HCT116 (cell line): ENCODE measurements at regions not wholly inside any gene's neighbourhood (a gene's known extent, or its start where the extent isn't known, plus 50 kb on each side); places are given as distances from the start of the nearest gene placed in this dataset.

ENCODE experiments used
- ATAC-seq: fragments of 200-7000 bp; cut with Tn5 transposase; 2 replicates; pipeline ENCODE4 v1.9.1; 2020; ENCODE audit warnings: mild to moderate bottlenecking, moderate library complexity
- BruUV-seq: library from RNA; stranded (reverse); fragments of 400-500 nt; replicated peaks from 2 replicates; lab custom pipeline; 2021; lab: Mats Ljungman, UMichigan
- CTCF ChIA-PET: fragments of 300-600 bp; sonication (Branson Sonifier 250); formaldehyde crosslinking; loops from one replicate; lab custom pipeline; 2021; ENCODE audit warnings: antibody characterized with exemption; lab: Charles Lee
- POLR2A ChIA-PET: fragments of 300-600, 350-600 bp; sonication (Branson Sonifier 250); formaldehyde crosslinking; loops from one replicate; lab custom pipeline; 2021; ENCODE audit warnings: antibody characterized with exemption; lab: Charles Lee
- RAD21 ChIA-PET, 2 experiments: fragments of 300-600 bp; sonication (Branson Sonifier 250); formaldehyde crosslinking; loops; one replicate each; lab custom pipeline; 2023; ENCODE audit warnings: low total read pairs in 2 of 2; ENCODE audit not compliant: uncharacterized antibody in 2 of 2, unreplicated experiment in 2 of 2, low non-redundant PET in 1 of 2; lab: Charles Lee
- DNase-seq: peaks from one replicate; pipeline ENCODE4 v3.0.0-alpha.2; 2010; ENCODE audit warnings: low read depth, low spot score
- H2AFZ ChIP-seq: fragments of 200-600 bp; shearing (Covaris generic), sonication (generic); 2 replicates; pipeline ENCODE4 v1.6.1; 2017; ENCODE audit warnings: low read depth, mixed run types, mixed read lengths, antibody characterized with exemption, low read length; ENCODE audit not compliant: poor library complexity, severe bottlenecking
- H3K27ac ChIP-seq: 2 replicates; pipeline ENCODE4 v1.5.1; 2012; ENCODE audit warnings: low read depth, low read length
- H3K27me3 ChIP-seq: fragments of 200-600 bp; sonication (generic); 2 replicates; pipeline ENCODE4 v1.6.1; 2016; ENCODE audit warnings: mixed run types, low read length, mixed read lengths; ENCODE audit not compliant: insufficient read depth
- H3K36me3 ChIP-seq, 2 experiments: fragments of 200-500 bp in 1 of 2; fragments of 200-600 bp in 1 of 2; sonication (Bioruptor generic) in 1 of 2; sonication (generic) in 1 of 2; 2 replicates each; pipeline versions ENCODE4 v1.5.1 to v1.6.1; 2014 to 2016; ENCODE audit warnings: low read length in 2 of 2, inconsistent platforms in 1 of 2, mixed read lengths in 1 of 2, mixed run types in 1 of 2; ENCODE audit not compliant: insufficient read depth in 2 of 2, control insufficient read depth in 1 of 2
- H3K4me1 ChIP-seq, 2 experiments: fragments of 200-600 bp in 1 of 2; sonication (generic) in 1 of 2; 2 replicates each; pipeline versions ENCODE4 v1.5.1 to v1.6.1; 2012 to 2017; ENCODE audit warnings: low read length in 2 of 2, inconsistent platforms in 1 of 2, mild to moderate bottlenecking in 1 of 2, mixed read lengths in 1 of 2, mixed run types in 1 of 2, moderate library complexity in 1 of 2; ENCODE audit not compliant: insufficient read depth in 2 of 2, control insufficient read depth in 1 of 2
- H3K4me2 ChIP-seq: fragments of 200-600 bp; sonication (generic); 2 replicates; pipeline ENCODE4 v1.6.1; 2017; ENCODE audit warnings: mixed run types, low read length, mixed read lengths
- H3K4me3 ChIP-seq, 2 experiments: fragments of 200-600 bp in 1 of 2; sonication (generic) in 1 of 2; replicated peaks in 1 of 2; 2 replicates each; pipeline ENCODE4 v1.5.1; 2011 to 2016; ENCODE audit warnings: low read length in 2 of 2, control low read depth in 1 of 2, low read depth in 1 of 2, mild to moderate bottlenecking in 1 of 2, mixed read lengths in 1 of 2, mixed run types in 1 of 2
- H3K79me2 ChIP-seq: fragments of 200-600 bp; sonication (generic); 2 replicates; pipeline ENCODE4 v1.6.1; 2017; ENCODE audit warnings: mild to moderate bottlenecking, mixed run types, low read length, moderate library complexity, mixed read lengths; ENCODE audit not compliant: insufficient read depth
- H3K9ac ChIP-seq: fragments of 200-600 bp; sonication (generic); 2 replicates; pipeline ENCODE4 v1.6.1; 2016; ENCODE audit warnings: low read length, mixed read lengths
- H3K9me2 ChIP-seq: fragments of 200-600 bp; sonication (generic), shearing (Covaris generic); 2 replicates; pipeline ENCODE4 v1.6.1; 2017; ENCODE audit warnings: mixed run types, mild to moderate bottlenecking, moderate library complexity; ENCODE audit not compliant: insufficient read depth
- H3K9me3 ChIP-seq, 2 experiments: fragments of 200-500 bp in 1 of 2; fragments of 200-600 bp in 1 of 2; sonication (Bioruptor generic) in 1 of 2; sonication (generic) in 1 of 2; 2 replicates each; pipeline ENCODE4 v1.6.1; 2014 to 2017; ENCODE audit warnings: low read length in 2 of 2, mixed read lengths in 2 of 2, inconsistent platforms in 1 of 2, low read depth in 1 of 2, mild to moderate bottlenecking in 1 of 2, mixed run types in 1 of 2, moderate library complexity in 1 of 2; ENCODE audit not compliant: control insufficient read depth in 1 of 2, insufficient read depth in 1 of 2
- H4K20me1 ChIP-seq: fragments of 200-600 bp; sonication (generic), shearing (Covaris generic); 2 replicates; pipeline ENCODE4 v1.6.1; 2017; ENCODE audit warnings: mixed run types, mild to moderate bottlenecking, moderate library complexity; ENCODE audit not compliant: insufficient read depth
- ATF3 ChIP-seq: IDR thresholded peaks from 2 replicates; pipeline ENCODE4 v1.6.1; 2012
- CBX3 ChIP-seq: IDR thresholded peaks from 2 replicates; pipeline ENCODE4 v1.6.1; 2012; ENCODE audit warnings: low read depth
- CEBPB ChIP-seq: IDR thresholded peaks from 2 replicates; pipeline ENCODE4 v1.6.1; 2012; ENCODE audit warnings: low read depth
- CTCF ChIP-seq, 3 experiments: fragments of 200-600 bp in 1 of 3; sonication (generic) in 1 of 3; IDR thresholded peaks in 2 of 3; conservative IDR thresholded peaks in 1 of 3; 2 replicates each; pipeline ENCODE4 v1.5.1; 2012 to 2017; ENCODE audit warnings: low read depth in 2 of 3, low read length in 2 of 3, antibody characterized with exemption in 1 of 3, borderline replicate concordance in 1 of 3, control low read depth in 1 of 3, mild to moderate bottlenecking in 1 of 3, mixed read lengths in 1 of 3, mixed run types in 1 of 3, moderate library complexity in 1 of 3; ENCODE audit not compliant: insufficient read depth in 1 of 3
- ELF1 ChIP-seq: IDR thresholded peaks from 2 replicates; pipeline ENCODE4 v1.6.1; 2012; ENCODE audit warnings: low read depth, borderline replicate concordance
- EZH2 ChIP-seq: fragments of 200-600 bp; sonication (generic); IDR thresholded peaks from 2 replicates; pipeline ENCODE4 v1.6.1; 2017; ENCODE audit warnings: antibody characterized with exemption, mixed run types
- EZH2phosphoT487 ChIP-seq: fragments of 200-600 bp; IDR thresholded peaks from 2 replicates; pipeline ENCODE4 v1.6.1; 2018; ENCODE audit warnings: antibody characterized with exemption, borderline replicate concordance
- FOSL1 ChIP-seq: IDR thresholded peaks from 2 replicates; pipeline ENCODE4 v1.6.1; 2012; ENCODE audit warnings: low read depth
- MAX ChIP-seq: IDR thresholded peaks from 2 replicates; pipeline ENCODE4 v1.6.1; 2012
- POLR2A ChIP-seq: IDR thresholded peaks from 2 replicates; pipeline ENCODE4 v1.7.0; 2011; ENCODE audit warnings: borderline replicate concordance; ENCODE audit not compliant: insufficient read depth, insufficient read length; ENCODE audit errors: extremely low read depth
- RAD21 ChIP-seq: IDR thresholded peaks from 2 replicates; pipeline ENCODE4 v1.6.1; 2012; ENCODE audit warnings: low read depth, mild to moderate bottlenecking
- REST ChIP-seq: IDR thresholded peaks from 2 replicates; pipeline ENCODE4 v1.6.1; 2012; ENCODE audit warnings: low read depth
- SIN3A ChIP-seq: IDR thresholded peaks from 2 replicates; pipeline ENCODE4 v1.6.1; 2012; ENCODE audit warnings: low read depth
- SP1 ChIP-seq: IDR thresholded peaks from 2 replicates; pipeline ENCODE4 v1.6.1; 2012; ENCODE audit warnings: low read depth
- SRF ChIP-seq: IDR thresholded peaks from 2 replicates; pipeline ENCODE4 v1.6.1; 2012; ENCODE audit warnings: low read depth
- TCF7L2 ChIP-seq: IDR thresholded peaks from 2 replicates; pipeline ENCODE4 v1.7.0; 2011; ENCODE audit warnings: borderline replicate concordance, inconsistent platforms; ENCODE audit not compliant: insufficient read depth, insufficient read length; ENCODE audit errors: extremely low read depth
- YY1 ChIP-seq: IDR thresholded peaks from 2 replicates; pipeline ENCODE4 v1.6.1; 2011; ENCODE audit warnings: low read length, low read depth, moderate library complexity, mild to moderate bottlenecking; ENCODE audit not compliant: insufficient replicate concordance; ENCODE audit errors: extremely low read depth
- ZBTB33 ChIP-seq: IDR thresholded peaks from 2 replicates; pipeline ENCODE4 v1.6.1; 2011; ENCODE audit warnings: mild to moderate bottlenecking, low read length, moderate library complexity; ENCODE audit not compliant: insufficient replicate concordance; ENCODE audit errors: extremely low read depth
- ZFX ChIP-seq: fragments of 450-650 bp; IDR thresholded peaks from 2 replicates; pipeline ENCODE4 v1.6.1; 2017
- ZNF274 ChIP-seq: fragments of 200-500 bp; sonication (Bioruptor generic); IDR thresholded peaks from 2 replicates; pipeline ENCODE4 v1.6.1; 2014; ENCODE audit warnings: mild to moderate bottlenecking, low read depth, low read length, inconsistent platforms
- intact Hi-C: fragments of 100-400 bp; cut with micrococcal nuclease; formaldehyde crosslinking; loops from 2 replicates; pipeline ENCODE4 v1.10.0; 2022

- no peak overlapping the region for H3K27ac ChIP-seq
- CTCF ChIA-PET = no interaction called here
- intact Hi-C loops = no loop called here
- H3K27me3 ChIP-seq = no peaks in the 10 kb centered on the region
- TF ChIP-seq CTCF (IDR thresholded peaks at IDR 0.05 in 2 of 3, conservative IDR thresholded peaks at IDR 0.05 in 1 of 3; ENCODE audit: borderline replicate concordance in 1 of 3, insufficient read depth in 1 of 3, low read depth in 2 of 3, low read length in 2 of 3) (no peak), MAX (no peak), RAD21 (no peak), FOSL1 (no peak), TCF7L2 (no peak), SP1 (no peak), ZBTB33 (no peak), EZH2phosphoT487 (no peak), ZFX (no peak), ELF1 (no peak), EZH2 (no peak), POLR2A (no peak), YY1 (no peak), SIN3A (no peak), ATF3 (no peak), REST (no peak), ZNF274 (no peak), CBX3 (no peak), SRF (no peak), CEBPB (no peak)
- H3K4me2 ChIP-seq = no peak overlapping the region
- no TSS peak for BruUV-seq
- no peaks in the 10 kb centered on the region for H3K4me1 ChIP-seq
- no peak overlapping the region for H3K4me3 ChIP-seq
- no peaks in the 10 kb centered on the region for H3K79me2 ChIP-seq
- POLR2A ChIA-PET = no interaction called here
- no peaks in the 10 kb centered on the region for H3K36me3 ChIP-seq
- no peaks in the 10 kb centered on the region for H3K9me3 ChIP-seq
- no peak overlapping the region for H2AFZ ChIP-seq
- ATAC-seq (no peak), DNase-seq (no peak)
- RAD21 ChIA-PET = no interaction called here
- no peaks in the 10 kb centered on the region for H4K20me1 ChIP-seq
- H3K9me2 ChIP-seq = no peaks in the 10 kb centered on the region
- H3K9ac ChIP-seq = no peak overlapping the region
These were observed 111.7 kb downstream of the PABPC4L start for GRCh38 chr4:134089885-134090284.
